ENCODE measurements at regions not wholly inside any gene's neighbourhood (a gene's known extent, or its start where the extent isn't known, plus 50 kb on each side); places are given as distances from the start of the nearest gene placed in this dataset.

DNA sequence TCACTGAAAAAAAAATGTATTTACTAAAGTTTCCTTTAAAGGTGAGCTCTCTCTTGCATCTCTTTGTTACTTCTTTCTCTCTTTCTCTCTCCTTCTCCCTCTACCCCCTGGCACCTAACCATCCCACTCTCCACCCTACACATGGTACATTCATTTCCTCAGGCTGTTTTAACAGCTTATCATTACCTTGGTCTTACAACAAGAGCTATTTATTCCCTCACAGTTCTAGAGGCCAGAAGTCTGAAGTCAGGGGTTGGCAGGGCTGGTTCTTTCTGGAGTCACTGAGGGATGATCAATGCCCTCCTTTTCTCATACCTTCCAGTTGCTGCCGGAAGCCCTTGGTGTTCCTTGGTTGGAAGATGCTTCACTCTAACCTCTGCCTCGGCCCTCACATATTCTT lies 91.1 kb upstream of the DSCAM start:
- no peak for DNase-seq (ENCODE audit: low spot score)
- in situ Hi-C loops (cut with MboI; ENCODE audit: low sequenced_read_pairs, unreplicated experiment), result no loop called here
- TF ChIP-seq, protein P1, sequence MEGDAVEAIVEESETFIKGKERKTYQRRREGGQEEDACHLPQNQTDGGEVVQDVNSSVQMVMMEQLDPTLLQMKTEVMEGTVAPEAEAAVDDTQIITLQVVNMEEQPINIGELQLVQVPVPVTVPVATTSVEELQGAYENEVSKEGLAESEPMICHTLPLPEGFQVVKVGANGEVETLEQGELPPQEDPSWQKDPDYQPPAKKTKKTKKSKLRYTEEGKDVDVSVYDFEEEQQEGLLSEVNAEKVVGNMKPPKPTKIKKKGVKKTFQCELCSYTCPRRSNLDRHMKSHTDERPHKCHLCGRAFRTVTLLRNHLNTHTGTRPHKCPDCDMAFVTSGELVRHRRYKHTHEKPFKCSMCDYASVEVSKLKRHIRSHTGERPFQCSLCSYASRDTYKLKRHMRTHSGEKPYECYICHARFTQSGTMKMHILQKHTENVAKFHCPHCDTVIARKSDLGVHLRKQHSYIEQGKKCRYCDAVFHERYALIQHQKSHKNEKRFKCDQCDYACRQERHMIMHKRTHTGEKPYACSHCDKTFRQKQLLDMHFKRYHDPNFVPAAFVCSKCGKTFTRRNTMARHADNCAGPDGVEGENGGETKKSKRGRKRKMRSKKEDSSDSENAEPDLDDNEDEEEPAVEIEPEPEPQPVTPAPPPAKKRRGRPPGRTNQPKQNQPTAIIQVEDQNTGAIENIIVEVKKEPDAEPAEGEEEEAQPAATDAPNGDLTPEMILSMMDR (IDR thresholded peaks at IDR 0.05; ENCODE audit: borderline replicate concordance, control extremely low read depth, extremely low read depth, insufficient read depth, missing control alignments), result no peak

DNA sequence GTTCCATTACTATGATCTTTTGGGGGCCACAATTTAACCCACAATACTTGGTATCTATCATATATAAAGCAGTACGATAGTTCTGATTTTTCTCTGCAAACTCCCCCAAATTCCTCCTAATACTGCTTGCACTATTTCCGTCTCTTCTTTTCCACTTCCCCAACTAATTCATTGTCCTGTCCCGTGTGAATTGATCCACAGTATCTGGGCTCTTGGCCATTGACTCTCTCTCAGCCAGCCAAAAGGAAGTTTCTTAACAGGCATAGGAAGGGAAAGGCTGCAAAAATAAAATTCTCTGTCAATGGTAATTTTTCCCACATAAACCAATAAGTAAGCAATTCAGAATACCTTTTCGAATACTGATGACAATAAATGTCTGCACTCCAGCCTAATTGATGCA lies 91.7 kb upstream of the DSCAM start:
- TF ChIP-seq, protein P1 (IDR thresholded peaks at IDR 0.05; ENCODE audit: borderline replicate concordance, control extremely low read depth, extremely low read depth, insufficient read depth, missing control alignments), result no peak
- no peak for DNase-seq (ENCODE audit: low spot score)
- in situ Hi-C loops (cut with MboI; ENCODE audit: low sequenced_read_pairs, unreplicated experiment), result no loop called here

DNA sequence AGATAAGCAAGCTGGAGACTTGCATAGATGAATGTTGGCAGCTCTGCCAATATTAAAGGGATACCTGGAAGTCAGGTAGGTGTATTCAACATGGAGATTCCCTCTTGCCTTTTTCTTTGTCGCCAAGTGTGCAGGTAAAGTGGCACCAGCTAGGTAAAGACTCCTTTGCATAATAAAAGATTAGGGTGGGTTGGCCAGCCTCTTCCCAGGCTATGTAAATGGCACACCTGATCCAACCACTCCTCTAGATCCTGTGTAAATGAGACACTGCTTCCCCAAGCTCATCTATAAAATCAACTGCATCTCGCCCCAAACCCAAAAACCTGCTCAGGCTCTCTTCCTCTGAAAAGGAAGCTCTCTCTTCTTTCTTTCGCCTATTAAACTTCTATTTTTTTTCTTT lies 100.8 kb upstream of the DSCAM start:
- DNase-seq (ENCODE audit: low spot score), result no peak

DNA sequence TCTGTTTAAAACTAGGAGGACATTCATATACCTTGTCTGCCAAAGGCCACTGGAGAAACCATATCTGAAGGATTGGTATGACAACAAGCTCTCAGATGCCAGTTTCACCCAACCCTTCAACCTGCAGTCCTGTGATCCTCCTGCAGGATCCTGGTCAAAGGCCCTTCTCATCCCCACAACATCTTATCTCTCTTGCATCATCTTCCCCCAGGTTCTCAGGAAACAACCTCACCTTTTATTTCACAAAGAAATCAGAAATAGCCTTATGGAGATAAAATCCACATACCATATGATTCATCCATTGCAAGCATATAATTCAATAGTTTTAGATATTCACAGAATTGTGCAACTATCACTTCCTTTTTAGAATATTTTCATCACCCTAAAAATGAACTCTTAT lies 104.0 kb upstream of the DSCAM start:
- in situ Hi-C loops (cut with MboI; ENCODE audit: low sequenced_read_pairs, unreplicated experiment), result no loop called here
- DNase-seq (ENCODE audit: low spot score), result no peak
- TF ChIP-seq, protein P1 (IDR thresholded peaks at IDR 0.05; ENCODE audit: borderline replicate concordance, control extremely low read depth, extremely low read depth, insufficient read depth, missing control alignments), result no peak

More for the DNA sequence above, 100.8 kb upstream of the DSCAM start:
- TF ChIP-seq, protein P1 (IDR thresholded peaks at IDR 0.05; ENCODE audit: borderline replicate concordance, control extremely low read depth, extremely low read depth, insufficient read depth, missing control alignments), result no peak
- in situ Hi-C loops (cut with MboI; ENCODE audit: low sequenced_read_pairs, unreplicated experiment), result no loop called here

DNA sequence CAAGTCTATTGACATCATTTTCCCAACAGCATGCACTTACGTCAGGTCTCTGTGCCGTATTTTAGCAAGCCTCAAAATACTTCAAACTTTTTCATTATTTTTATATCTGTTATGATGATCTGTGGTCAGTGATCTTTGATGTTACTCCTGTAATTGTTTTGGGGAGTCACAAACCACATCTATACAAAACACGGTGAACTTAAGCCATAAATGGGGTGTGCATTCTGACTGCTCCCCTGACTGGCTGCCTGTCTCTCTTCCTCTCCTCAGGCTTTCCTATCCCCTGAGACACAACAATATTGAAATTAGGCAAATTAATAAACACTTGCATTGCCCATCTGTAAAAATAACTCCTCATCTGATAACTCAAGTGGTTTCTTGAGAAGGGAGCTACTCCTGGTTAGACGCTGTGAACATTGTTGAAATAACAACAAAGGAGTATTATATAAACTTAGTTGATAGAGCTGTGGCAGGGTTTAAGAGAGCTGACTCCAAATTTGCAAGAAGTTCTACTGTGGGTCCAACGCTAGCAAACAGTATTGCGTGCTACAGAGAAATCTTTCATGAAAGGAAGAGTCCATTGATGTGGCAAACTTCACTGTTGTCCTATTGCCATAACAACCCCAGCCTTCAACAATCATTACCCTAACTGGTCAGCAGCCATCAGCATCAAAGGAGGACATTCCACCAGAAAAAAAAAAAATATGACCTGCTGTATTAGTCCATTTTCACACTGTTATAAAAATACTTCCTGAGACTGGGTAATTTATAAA lies 105.8 kb upstream of the DSCAM start:
- DNase-seq (ENCODE audit: low spot score), result no peak
- in situ Hi-C loops (cut with MboI; ENCODE audit: low sequenced_read_pairs, unreplicated experiment), result no loop called here
- TF ChIP-seq, protein P1 (IDR thresholded peaks at IDR 0.05; ENCODE audit: borderline replicate concordance, control extremely low read depth, extremely low read depth, insufficient read depth, missing control alignments), result no peak

DNA sequence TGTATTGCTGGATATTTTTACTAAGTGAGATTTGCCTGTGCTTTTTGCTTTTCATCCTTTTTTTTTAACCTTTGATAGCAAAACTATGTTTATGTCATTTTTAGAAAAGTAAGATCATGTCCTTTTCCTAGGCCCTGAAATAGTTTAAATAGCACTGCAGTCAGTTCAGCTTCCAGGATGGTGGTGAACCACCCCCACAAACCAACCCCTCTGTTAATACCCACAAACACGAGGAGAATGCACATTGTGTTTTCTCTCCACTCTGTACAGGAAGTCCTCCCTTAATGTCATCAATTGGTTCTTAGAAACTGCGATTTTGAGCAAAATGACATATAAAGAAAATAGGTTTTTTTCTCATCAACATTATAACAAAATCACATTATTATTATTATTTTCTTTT lies 117.7 kb upstream of the DSCAM start:
- TF ChIP-seq, protein P1 (IDR thresholded peaks at IDR 0.05; ENCODE audit: borderline replicate concordance, control extremely low read depth, extremely low read depth, insufficient read depth, missing control alignments), result no peak
- no peak for DNase-seq (ENCODE audit: low spot score)
- in situ Hi-C loops (cut with MboI; ENCODE audit: low sequenced_read_pairs, unreplicated experiment), result no loop called here

All from GM13976 (cell line).